ENCODE measurements at regions not wholly inside any gene's neighbourhood (a gene's known extent, or its start where the extent isn't known, plus 50 kb on each side); places are given as distances from the start of the nearest gene placed in this dataset.

DNA sequence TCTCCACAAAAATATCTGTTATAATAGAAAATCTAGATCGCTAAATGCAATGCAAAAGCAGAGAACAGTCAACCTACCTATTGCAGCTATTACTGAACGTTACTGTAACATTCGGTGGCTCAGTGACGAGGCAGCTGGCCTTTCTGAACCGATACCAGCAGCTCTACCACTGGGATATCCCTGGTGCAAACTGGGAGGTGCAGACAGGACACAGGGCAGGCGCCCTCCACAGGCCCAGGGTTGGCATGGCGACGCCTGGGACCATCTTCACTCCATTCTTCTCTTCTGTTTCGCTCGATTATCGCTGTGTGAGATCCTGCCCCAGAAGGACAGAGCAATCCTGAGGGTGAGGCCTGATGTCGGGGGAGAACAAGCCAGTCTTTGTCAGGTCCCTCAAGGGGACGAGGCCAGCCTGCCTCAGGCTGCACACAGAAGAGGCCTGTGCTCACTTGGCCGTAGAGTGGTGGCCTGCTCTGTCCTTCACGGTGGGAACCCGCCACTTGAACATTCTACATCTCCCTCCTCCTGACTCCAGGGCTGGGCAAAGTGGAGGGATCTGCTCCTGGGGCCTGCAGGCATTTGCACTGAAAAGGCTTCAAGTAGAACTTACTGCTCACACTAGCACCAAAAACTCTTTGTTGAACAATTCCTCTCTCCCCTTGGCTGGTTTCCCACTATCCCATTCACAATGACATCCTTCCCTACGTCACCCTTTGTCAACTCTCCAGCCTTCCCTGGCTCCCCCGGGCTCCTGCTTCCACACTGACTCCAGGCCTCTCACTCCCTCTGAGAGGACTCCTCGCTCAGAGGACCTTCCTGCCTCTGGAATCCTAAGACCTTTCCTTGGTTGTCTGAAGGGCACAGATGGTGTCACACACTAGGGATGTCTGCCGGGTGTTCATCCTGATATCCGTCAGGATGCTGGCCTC, 49.7 kb downstream of the CYRIA start:
- Mint-ChIP-seq H3K9me3 (no peaks in the 10 kb centered on the region), H3K36me3 (ENCODE audit: low read depth) (no peaks in the 10 kb centered on the region), H3K27ac (no peak overlapping the region), H3K4me3 (no peak overlapping the region), H3K27me3 (peaks cover 20% of the 10 kb centered on the region), H3K4me1 (ENCODE audit: low read depth) (no peaks in the 10 kb centered on the region)
- no peak overlapping the region for H3K27ac ChIP-seq (ENCODE audit: low read depth in 1 of 2, low read length in 2 of 2)
- intact Hi-C loops (cut with DNase I, micrococcal nuclease): no loop called here
- no peak for ATAC-seq (ENCODE audit: poor library complexity)
- CTCF ChIA-PET: no interaction called here
- no peaks in the 10 kb centered on the region for H3K27me3 ChIP-seq (ENCODE audit: control insufficient read depth in 1 of 2, insufficient read depth in 2 of 2, low read length in 2 of 2)
- no peaks in the 10 kb centered on the region for H3K9me3 ChIP-seq (ENCODE audit: control insufficient read depth in 1 of 2, insufficient read depth in 1 of 2, low read length in 2 of 2)
- H3K36me3 ChIP-seq (ENCODE audit: insufficient read depth, low read length): no peaks in the 10 kb centered on the region
- TF ChIP-seq, protein P1, sequence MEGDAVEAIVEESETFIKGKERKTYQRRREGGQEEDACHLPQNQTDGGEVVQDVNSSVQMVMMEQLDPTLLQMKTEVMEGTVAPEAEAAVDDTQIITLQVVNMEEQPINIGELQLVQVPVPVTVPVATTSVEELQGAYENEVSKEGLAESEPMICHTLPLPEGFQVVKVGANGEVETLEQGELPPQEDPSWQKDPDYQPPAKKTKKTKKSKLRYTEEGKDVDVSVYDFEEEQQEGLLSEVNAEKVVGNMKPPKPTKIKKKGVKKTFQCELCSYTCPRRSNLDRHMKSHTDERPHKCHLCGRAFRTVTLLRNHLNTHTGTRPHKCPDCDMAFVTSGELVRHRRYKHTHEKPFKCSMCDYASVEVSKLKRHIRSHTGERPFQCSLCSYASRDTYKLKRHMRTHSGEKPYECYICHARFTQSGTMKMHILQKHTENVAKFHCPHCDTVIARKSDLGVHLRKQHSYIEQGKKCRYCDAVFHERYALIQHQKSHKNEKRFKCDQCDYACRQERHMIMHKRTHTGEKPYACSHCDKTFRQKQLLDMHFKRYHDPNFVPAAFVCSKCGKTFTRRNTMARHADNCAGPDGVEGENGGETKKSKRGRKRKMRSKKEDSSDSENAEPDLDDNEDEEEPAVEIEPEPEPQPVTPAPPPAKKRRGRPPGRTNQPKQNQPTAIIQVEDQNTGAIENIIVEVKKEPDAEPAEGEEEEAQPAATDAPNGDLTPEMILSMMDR (IDR thresholded peaks at IDR 0.05): no peak
- DNase-seq: no peak
- POLR2A ChIA-PET: no interaction called here
- no peak overlapping the region for H3K4me3 ChIP-seq (ENCODE audit: low read length)
- no peaks in the 10 kb centered on the region for H3K4me1 ChIP-seq (ENCODE audit: insufficient read depth, low read length)

GRCh38 chr2:16615246-16615645, 50.4 kb downstream of the CYRIA start:
- Mint-ChIP-seq H3K9me3 (no peaks in the 10 kb centered on the region), H3K27me3 (peaks cover 20% of the 10 kb centered on the region), H3K4me1 (ENCODE audit: low read depth) (no peaks in the 10 kb centered on the region), H3K27ac (no peak overlapping the region), H3K36me3 (ENCODE audit: low read depth) (no peaks in the 10 kb centered on the region), H3K4me3 (no peak overlapping the region)
- Histone ChIP-seq H3K27ac (ENCODE audit: low read depth in 1 of 2, low read length in 2 of 2) (no peak overlapping the region), H3K36me3 (ENCODE audit: insufficient read depth, low read length) (no peaks in the 10 kb centered on the region), H3K4me3 (ENCODE audit: low read length) (no peak overlapping the region), H3K4me1 (ENCODE audit: insufficient read depth, low read length) (no peaks in the 10 kb centered on the region), H3K27me3 (ENCODE audit: control insufficient read depth in 1 of 2, insufficient read depth in 2 of 2, low read length in 2 of 2) (no peaks in the 10 kb centered on the region), H3K9me3 (ENCODE audit: control insufficient read depth in 1 of 2, insufficient read depth in 1 of 2, low read length in 2 of 2) (no peaks in the 10 kb centered on the region)
- ATAC-seq (ENCODE audit: poor library complexity): no peak
- intact Hi-C loops (cut with DNase I, micrococcal nuclease): no loop called here
- ChIA-PET CTCF (no interaction called here), POLR2A (no interaction called here)
- no peak for DNase-seq
- TF ChIP-seq, protein P1 (IDR thresholded peaks at IDR 0.05): no peak

GRCh38 chr2:16614314-16614860, 51.2 kb downstream of the CYRIA start:
- ChIA-PET POLR2A (no interaction called here), CTCF (interaction anchor here (0.9 kb wide), 1 partner anchor 143 kb away, joined by 3 read pairs; no protein-coding TSS in a partner anchor)
- intact Hi-C loops (cut with DNase I, micrococcal nuclease): loop anchor here in 1 of 2 experiments (1.0 kb wide), 1 partner anchor 143 kb away; no protein-coding TSS in a partner anchor
- no peaks in the 10 kb centered on the region for H3K9me3 ChIP-seq (ENCODE audit: control insufficient read depth in 1 of 2, insufficient read depth in 1 of 2, low read length in 2 of 2)
- H3K4me1 ChIP-seq (ENCODE audit: insufficient read depth, low read length): no peaks in the 10 kb centered on the region
- H3K36me3 ChIP-seq (ENCODE audit: insufficient read depth, low read length): no peaks in the 10 kb centered on the region
- peaks cover 20% of the 10 kb centered on the region for H3K27me3 Mint-ChIP-seq
- H3K27ac ChIP-seq (ENCODE audit: low read depth in 1 of 2, low read length in 2 of 2): no peak overlapping the region
- H3K4me3 Mint-ChIP-seq: no peak overlapping the region
- H3K36me3 Mint-ChIP-seq (ENCODE audit: low read depth): no peaks in the 10 kb centered on the region
- no peak overlapping the region for H3K4me3 ChIP-seq (ENCODE audit: low read length)
- no peaks in the 10 kb centered on the region for H3K4me1 Mint-ChIP-seq (ENCODE audit: low read depth)
- DNase-seq (no peak), ATAC-seq (ENCODE audit: poor library complexity) (no peak)
- no peaks in the 10 kb centered on the region for H3K27me3 ChIP-seq (ENCODE audit: control insufficient read depth in 1 of 2, insufficient read depth in 2 of 2, low read length in 2 of 2)
- no peaks in the 10 kb centered on the region for H3K9me3 Mint-ChIP-seq
- no peak overlapping the region for H3K27ac Mint-ChIP-seq
- TF ChIP-seq, protein P1 (IDR thresholded peaks at IDR 0.05): no peak
